Cardiac fibroblast (primary cell): ENCODE measurements at regions not wholly inside any gene's neighbourhood (a gene's known extent, or its start where the extent isn't known, plus 50 kb on each side); places are given as distances from the start of the nearest gene placed in this dataset.
A peak's percentile ranks its signal among the peaks of the same experiment; 100 is the strongest.

Source experiments
- DNase-seq, 2 donors: peaks; one replicate each; pipeline versions ENCODE4 v3.0.0 to v3.0.0-alpha.2; 2010; ENCODE audit warnings: low read depth in 2 of 2
- H3K4me3 ChIP-seq, 2 donors: replicated peaks in 1 of 2; 1 replicate in 1 of 2; 2 replicates in 1 of 2; pipeline ENCODE4 v1.5.1; 2011; ENCODE audit warnings: low read depth in 2 of 2, low read length in 2 of 2, mild to moderate bottlenecking in 2 of 2, moderate library complexity in 1 of 2
- TF ChIP-seq, protein P1 (sequence below): IDR thresholded peaks from one replicate; pipeline ENCODE4 v1.5.1; 2011; ENCODE audit warnings: low read depth, mild to moderate bottlenecking, low read length, inconsistent platforms

DNA sequence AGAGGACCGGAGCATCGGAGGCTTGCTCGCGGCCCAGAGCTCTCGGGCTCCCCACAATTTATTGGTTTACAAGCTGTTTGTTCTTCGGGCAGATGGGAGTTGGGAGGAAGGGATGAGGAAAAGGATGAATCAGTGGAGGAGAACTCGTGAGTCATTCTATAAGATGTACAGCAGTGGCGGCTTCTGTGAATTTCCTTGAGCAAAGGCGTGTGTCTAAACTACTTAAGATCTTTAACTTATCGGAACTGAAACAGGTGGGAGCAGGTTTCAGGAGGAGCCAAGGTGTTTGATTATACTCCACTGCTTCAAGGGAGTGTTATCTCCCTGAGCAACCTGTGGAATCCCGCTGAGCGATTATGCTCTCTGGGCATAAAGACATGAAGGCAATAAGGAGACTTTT, 50.5 kb upstream of the IBTK start:
- H3K4me3 ChIP-seq = no peak overlapping the region
- TF ChIP-seq, protein P1, sequence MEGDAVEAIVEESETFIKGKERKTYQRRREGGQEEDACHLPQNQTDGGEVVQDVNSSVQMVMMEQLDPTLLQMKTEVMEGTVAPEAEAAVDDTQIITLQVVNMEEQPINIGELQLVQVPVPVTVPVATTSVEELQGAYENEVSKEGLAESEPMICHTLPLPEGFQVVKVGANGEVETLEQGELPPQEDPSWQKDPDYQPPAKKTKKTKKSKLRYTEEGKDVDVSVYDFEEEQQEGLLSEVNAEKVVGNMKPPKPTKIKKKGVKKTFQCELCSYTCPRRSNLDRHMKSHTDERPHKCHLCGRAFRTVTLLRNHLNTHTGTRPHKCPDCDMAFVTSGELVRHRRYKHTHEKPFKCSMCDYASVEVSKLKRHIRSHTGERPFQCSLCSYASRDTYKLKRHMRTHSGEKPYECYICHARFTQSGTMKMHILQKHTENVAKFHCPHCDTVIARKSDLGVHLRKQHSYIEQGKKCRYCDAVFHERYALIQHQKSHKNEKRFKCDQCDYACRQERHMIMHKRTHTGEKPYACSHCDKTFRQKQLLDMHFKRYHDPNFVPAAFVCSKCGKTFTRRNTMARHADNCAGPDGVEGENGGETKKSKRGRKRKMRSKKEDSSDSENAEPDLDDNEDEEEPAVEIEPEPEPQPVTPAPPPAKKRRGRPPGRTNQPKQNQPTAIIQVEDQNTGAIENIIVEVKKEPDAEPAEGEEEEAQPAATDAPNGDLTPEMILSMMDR = no peak
- DNase-seq = peak in 1 of 2 donors; percentile 63
